DMS114 treated with DMSO at 0.1 percent for 48 hours (cell line): ENCODE measurements at regions not wholly inside any gene's neighbourhood (a gene's known extent, or its start where the extent isn't known, plus 50 kb on each side); places are given as distances from the start of the nearest gene placed in this dataset.
"Not testable (repeated sequence)": the region's sequence is repeated elsewhere in the genome, so short reads cannot be mapped to it uniquely, and the experiment has no call there.

ENCODE experiments used
- DNase-seq: peaks from one replicate; lab custom pipeline; 2025; ENCODE audit not compliant: unreplicated experiment; lab: John Stamatoyannopoulos, UW

DNA sequence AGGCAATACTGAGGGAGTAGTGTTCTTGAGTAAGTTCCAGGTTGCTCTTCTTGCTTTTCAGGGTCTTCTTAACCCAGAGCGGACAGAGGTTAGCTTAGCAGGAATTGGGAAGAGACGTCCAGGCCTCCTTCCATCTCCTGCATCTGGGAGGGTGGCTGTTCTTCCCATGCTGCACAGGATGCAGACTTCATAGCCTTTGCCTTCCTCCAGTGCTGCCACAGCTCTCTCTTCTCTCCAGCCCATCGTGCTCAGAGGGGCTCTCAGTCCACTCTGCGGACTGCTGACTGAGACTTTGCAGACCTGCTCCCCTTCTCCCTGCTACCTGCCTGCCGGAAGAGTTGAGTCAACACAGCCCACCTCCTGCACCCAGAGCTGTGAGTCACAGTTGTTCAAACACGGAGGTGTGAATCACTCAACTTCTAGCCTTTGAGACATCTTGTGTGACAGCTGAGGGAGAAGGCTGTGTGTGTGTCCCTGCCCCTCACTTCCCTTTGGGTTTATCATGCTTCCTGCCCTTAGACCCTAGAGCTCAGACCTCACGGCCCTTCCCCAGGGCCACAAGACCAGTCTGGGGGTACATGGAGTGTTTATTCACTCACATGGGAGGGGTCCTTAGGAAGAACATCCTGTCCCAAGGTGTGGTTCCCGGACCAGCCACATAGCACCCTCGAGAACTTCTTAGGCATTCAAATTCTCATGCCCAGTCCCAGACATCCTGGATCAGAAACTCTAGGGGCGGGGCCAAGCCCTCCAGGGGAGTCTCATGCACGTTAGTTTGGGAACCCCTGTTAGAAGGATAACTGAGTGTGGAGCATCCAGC, 158.3 kb upstream of the CACNA1E start:
- DNase-seq, result no peak

DNA sequence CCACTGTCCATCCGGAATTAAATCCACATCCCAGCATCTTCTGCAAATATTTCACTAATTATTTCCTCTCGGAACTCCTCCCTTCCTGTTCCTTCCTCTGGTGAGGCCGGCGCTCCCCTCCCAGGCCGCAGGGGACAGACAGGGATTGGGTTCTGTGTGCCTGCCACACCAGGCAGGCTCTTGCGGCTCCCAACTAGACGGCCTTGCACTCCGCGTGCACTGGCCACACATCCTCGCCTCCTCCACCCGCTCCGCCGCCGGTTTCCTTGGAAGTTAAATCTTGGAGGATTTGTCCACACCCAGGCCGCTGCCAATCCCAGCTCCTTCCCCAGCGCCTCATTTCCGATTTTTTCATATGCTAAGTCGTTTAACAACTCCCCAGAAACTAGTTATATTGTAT, 157.6 kb upstream of the CACNA1E start:
- not testable (repeated sequence) for DNase-seq

DNA sequence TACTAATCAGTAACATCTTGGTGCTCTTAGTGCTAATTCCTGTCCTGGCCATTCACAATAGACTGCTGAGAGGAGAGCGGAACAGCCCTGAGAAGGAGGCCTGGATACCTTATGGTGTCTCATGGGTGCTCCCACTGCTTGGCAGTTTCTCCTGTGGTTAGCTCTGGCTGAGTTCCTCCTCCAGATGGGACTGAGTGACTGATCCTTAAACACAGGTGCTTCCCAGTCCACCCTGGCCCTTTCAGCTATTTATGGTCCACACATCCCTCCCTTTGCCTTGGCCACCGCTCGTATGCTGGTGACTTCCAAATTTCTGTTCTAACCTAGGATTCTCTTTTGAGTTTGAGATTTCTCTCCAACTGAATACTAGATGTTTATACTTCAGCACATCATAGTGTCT, 157.0 kb upstream of the CACNA1E start:
- no peak for DNase-seq

DNA sequence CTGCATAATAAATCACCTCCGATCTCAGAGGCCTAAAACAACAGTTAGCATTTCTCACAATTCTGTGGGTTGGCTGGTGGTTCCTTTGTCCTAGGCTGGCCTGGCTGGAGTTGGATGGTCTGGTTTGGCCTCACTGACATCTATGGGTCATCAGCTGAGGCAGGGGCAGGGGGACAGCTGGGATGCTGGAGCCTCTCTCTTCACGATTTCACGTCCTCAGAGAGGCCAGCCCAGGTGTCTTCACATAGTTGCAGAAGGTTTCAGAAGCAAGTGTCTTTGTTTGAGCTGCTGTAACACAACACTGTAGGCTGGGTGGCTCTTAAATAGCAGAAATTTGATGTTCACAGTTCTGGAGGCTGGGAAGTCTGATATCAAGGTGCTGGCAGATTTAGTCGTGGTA, 155.5 kb upstream of the CACNA1E start:
- DNase-seq, result no peak

DNA sequence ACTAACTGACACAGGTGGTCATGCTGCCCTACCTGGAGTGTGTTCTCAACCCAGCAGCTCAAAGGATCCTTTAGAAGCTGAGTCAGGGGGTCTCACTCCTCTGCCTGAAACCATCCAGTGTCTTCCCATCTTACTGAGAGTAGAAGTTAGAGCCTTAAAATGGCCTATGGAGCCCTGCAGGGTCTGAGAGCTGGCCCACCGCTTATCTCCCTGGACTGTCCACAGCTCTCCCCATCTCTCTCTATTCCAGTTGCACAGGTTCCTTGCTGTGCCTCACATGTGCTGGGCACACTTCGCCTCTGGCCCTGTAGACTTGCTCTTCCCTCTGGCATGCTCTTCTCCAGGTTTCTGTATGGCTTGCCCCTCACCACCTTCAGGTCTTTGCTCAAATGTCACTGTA, 148.6 kb upstream of the CACNA1E start:
- no peak for DNase-seq

DNA sequence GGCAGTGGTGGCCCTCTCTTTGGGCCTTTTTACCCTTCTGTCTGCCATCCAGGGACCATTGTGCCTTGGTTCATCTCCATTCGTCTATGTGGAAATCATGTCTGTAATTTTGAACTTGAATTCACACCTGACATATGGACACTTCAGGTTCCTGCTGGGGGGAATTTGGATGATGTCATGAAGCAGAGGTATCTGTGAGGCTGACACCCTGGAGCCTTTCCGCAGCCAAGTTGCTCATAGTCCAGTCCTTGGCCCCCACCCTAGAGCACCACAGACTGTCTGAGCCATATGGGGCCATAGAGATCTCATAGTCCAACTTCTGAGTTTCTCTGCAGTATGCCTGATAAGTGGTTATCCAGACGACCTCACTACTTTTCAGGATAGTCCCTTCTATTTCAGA, 147.7 kb upstream of the CACNA1E start:
- no peak for DNase-seq

DNA sequence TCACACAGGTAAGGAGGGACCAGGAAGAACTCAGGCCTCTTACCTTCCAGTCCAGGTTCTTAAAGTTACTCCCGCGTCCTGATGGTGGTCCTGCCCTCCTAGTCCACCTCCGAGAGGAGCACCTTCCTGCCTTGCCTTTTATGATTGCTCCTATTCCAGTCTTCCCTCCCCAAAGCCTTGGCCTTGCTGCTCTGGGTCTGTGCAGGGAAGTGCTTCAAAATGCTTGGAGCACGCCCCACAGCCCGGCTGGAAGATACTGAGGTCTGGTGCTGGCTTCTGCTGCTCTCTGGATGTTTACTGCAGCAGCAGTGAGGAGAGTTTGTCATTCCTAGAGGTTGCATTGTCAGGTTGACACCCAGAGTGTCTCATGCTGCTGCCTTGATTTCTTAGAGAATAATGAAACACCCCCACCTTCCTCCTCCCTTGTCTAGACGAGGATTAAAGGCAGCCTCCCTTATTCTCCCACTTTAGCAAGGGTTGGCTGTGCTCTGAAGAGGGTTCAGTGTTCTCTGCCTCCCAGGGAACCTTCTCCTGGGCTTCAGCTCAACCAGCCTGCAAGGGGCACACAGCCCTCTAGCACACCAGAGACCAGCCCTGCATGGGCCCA, 142.2 kb upstream of the CACNA1E start:
- no peak for DNase-seq

DNA sequence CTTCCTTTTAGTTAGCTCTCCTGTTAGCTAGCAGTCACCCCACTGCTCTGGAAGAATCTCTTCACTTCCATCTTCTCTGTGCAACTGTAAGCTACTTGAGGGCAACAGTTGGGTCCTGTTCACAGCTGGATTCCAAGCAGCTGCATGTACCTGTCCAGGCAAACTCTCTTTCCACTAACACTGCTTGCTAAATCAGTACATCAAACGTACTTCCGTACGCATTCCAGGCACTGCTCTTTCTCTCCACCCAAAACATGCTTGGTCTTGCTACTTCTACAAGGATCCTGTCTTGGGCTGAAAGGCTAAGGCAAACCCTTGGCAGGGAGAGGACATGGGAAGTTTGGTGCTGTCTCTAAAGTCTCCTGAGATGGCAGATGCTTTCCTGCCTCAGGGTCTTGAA, 139.2 kb upstream of the CACNA1E start:
- no peak for DNase-seq

DNA sequence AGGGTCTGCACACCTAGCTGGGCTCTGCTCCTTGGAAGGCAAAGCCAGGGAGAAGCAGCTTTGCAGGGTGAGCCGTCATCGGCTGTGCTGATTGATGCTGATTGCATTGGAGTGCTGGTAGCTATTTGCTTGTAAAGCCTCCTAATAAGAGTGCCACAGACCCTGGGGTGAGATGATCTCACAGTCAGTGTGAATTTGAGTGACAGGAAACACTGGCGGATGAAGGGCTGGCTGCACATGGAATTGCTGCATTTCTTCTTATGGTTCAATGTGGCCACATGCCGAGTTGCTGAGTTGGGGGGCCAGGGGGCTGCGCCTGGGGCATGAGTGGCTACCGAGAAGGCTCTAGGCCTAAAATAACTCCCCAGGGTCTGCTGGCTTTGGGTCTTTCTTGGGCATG, 138.2 kb upstream of the CACNA1E start:
- no peak for DNase-seq

DNA sequence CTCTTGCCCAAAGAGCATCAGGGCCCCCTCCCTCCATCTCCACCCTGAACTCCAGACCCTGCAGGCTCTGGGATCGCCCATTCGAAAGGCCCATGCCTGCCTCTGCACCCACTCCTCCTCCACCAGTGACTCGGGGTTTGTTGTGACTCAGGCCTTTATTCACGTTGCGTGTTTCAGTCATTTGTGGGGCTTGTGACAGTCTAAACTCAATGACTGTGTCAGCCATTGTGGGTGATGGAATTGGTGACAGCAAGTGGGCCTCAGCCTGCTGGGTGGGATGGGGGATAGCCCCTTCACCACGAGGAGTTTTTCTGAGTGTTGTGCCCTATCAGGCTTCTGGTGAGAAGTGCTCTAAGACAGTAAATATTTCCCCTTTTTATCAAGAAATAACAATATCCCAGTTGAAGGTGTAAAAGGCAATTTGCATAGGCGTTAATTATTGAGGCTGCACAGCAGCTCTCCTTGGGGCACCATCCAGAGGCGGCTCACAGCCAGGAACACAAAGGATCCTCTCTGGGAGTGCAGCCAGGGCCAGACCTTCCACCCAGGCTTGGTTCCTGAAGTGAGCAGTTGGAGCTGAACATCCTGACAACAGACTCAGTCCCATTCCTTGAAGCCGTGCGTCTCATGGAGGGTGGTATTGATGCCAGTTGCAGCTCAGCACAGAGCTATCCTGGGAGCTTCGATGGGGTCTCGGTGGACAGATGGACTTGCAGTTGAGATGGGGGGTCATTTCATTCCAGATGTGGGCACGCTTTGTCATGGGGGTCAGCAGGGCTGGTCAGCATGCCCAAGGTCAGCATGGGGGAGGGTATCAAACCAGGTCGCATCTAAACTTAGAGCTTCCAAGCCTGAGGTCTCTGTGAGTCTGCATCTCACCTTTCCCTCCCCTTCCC, 135.6 kb upstream of the CACNA1E start:
- no peak for DNase-seq

DNA sequence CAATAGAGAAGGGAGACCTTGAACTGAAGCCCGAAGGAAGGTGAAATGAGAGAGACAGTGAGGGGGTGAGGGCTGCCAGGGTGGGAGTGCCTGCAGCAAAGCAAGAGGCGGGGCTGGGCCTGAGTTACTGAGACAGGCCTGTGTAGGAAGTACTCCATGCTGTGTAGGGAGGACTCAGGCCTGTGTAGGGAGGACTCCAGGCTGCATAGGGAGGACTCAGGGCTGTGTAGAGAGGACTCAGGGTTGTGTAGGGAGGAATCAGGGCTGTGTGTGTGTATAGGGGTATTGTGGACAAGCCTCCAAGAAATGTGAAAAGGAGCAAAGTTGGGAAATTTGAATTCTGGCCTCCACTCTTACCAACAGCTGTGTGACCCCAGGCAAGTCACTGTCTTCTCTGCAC, 133.8 kb upstream of the CACNA1E start:
- DNase-seq, result no peak

DNA sequence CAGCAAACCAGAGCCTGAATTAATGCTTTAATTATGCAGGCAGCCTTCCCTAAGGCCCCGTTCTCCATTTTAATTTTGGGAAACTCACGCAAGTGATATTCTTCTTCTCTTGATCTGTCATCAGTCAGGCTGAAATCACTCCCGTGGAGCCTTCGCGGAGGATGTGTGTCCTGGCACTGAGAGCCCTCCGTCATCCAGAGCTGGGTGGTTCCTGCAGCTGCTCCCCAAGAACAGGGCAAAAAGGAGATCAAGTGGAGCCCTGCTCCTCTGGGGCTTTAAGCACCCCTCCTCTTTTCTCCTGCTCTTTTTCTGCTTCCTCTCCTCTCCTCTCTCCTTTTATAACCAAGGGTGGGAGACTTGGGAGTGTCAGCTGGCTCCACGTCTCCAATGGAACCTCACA, 133.2 kb upstream of the CACNA1E start:
- no peak for DNase-seq

DNA sequence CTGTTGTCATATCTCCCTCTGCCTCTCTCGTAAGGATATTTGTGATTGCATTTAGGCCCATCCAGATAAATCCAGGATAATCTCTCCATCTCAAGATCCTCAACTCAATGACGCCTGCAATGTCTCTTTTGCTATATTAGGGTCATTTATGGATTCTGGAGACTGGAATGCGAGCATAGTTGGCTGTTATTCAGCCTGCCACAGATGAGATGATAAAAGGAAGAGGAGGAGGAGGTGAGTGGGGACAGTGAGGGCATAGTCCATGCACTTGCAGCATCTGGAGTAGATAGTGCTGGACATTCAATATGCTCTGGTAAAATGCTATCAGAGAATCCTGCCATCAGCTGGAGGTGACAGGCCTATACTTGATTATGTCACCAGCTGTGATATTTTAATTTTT, 131.6 kb upstream of the CACNA1E start:
- no peak for DNase-seq

DNA sequence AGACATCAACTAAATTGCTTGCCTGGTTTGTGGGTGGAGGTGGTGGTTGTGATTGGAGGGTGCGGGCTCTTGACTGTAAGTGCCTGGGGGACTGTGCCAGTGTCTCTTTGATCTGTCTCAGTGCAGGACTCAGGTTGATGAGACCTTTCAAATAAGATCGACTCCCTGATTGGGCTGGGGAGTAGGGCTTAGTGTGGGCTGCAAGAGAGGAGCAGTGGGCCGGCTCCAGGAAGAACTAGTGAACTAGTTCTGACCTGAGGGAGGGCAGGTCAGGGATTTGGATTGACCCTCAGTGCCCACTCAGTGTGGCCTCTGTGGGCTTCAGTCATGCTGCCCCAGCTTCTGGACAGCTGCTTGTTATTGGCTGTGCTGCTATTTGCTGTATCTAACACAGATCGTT, 130.6 kb upstream of the CACNA1E start:
- DNase-seq, result no peak

DNA sequence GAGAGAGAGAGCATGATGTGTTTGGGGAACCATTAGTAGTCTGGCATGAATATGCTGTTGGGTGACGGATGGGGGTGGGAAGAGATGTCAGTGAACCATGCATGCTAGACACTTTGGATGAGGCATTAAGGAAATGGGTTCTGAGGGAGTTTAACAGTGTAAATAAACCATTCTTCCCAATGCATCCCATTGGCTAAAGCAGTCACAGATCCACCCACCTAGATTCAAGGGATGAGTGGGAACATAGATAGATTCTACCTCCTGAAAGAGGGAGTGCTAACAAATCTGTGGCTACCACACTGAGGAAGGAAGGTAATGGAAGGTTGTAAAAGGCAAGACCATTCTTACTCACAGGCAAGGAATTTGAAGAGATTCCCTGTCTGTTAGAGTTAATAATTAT, 129.8 kb upstream of the CACNA1E start:
- DNase-seq, result no peak

DNA sequence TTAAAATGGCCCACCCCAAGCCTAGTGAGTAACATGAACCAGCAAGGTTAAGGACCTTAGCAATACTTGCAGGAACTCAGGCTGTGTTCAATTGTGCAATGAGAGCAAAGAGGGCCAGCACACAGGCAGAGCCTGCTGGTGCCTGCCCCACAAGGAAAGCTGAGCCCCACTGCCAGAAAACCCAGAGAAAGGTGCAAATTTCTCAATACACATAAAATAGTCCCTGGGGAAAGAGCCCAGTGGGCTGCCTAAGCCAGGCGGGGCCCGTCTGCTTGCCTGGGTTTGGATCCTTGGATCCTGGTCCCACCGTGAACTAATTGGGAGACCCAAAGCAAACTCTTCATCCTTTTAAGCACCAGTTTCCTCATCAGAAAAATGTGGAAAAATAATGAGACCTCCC, 128.5 kb upstream of the CACNA1E start:
- no peak for DNase-seq

DNA sequence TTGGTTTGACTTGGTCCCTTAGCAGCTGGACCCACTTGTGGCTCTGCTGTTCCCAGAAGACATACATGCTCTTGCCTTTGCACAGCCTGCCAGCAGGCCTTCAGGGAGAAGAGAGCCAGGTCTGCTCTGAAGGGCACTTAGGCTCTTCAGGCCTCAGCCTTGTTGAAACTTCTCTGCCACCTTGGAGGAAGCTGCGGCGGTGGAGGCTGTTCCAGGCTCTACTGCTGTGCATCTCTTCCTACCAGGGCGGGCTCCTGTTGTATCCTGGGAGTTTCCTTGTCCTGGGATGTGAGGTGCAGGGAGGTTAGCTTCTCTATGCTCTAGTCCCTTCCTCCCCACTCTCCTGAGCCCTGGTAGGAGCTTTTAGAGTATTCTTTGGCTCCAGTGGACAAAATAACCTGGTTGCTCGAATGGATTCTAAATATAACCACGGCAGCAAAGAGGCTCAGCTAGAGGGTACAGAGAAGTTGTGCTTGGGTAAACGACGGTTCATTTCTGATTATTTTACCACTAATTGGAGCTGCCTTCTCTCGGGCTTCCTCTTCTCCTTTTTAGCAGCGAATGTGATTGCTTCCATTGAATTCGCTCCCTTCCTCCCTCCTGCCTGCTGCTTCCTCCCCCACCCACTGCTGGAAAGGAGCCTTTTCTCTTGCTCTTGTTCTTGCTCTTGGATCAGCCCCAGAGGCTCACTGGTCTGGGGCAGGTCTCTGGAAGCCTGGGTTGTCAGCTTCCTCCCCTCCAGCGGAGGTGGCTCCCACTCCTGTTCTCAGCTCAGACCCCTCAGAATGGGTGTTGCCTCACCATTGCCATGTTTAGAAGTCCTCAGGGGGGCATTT, 126.6 kb upstream of the CACNA1E start:
- DNase-seq, result no peak

DNA sequence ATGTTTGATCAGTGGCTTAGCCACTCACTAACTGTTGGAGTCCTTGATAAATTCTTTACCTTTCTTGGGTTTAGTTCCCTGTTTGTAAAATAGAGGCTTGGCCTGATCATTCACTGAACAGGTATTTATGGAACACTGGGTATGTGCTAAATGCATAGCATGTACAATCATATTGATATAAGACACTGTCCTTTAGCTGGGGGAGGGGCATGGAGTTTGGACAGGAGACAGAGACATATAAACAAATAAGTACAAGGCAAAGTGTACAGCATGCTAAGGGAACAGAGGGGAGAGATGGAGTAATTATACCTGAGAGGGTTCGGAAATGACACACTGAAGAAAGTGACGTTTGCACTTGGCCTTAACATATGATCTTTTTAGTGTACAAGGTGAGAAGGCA, 124.3 kb upstream of the CACNA1E start:
- DNase-seq, result no peak

DNA sequence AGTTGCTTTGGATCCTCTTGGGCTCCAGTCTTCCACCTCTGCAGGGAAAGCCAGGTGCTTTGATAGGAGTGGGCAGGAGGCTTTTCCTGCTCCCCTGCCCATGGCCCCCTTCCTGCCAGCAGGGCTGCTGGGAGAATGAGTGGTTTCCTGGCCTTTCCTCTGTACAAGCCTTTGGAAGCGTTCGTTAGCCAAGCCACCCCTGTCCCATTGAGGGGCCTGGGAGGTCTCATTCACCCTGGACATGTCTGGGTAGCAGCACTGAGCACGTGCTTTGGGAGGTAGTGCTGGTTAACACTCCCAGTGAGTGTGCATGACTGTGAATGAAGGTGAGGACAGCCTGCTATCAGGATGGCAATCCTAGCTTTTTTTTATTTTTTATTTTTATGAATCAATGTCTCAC, 118.5 kb upstream of the CACNA1E start:
- no peak for DNase-seq

DNA sequence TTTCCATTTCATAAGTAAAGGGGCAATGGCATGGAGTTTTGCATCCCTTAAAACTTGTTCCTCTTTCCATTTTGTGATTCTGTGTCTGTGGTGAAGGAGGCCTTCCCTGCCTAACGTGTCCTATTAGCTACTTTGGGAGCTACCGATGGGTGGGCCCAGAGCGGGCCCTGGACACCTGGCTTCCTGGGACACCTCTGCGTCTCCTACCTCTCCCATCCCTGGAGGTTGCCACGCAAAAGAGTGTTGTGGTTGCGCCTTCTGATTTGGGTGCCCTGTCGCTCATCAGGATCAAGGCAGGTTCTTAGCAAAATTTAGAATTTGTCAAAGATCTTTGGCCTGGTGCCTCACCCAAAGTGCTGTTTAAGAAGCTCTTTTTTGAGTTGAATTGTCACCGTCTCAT, 116.4 kb upstream of the CACNA1E start:
- no peak for DNase-seq

DNA sequence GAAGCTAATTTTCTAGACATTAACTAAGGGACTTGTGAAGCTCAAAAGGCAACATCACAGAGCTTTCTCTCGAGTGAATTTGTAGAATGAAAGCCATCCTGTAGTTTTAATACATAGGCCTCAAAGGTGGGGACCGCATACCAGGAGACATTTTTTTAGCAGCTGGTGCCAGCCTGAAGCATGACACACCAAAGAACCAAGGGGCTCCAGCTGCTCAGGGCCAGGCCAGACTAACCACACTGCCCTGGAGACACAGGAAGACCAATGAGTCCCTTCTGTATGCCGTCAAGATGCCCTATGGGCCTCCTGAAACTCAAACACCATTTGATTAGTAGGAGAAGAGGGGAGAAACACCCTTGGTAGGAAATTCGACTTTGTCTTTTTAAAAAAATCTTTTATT, 113.9 kb upstream of the CACNA1E start:
- DNase-seq, result no peak
